Parathyroid adenoma (tissue), 2 donors: ENCODE measurements at regions not wholly inside any gene's neighbourhood (a gene's known extent, or its start where the extent isn't known, plus 50 kb on each side); places are given as distances from the start of the nearest gene placed in this dataset.
"Not testable (repeated sequence)": the region's sequence is repeated elsewhere in the genome, so short reads cannot be mapped to it uniquely, and the experiment has no call there.

Experiments used
- H2AFZ ChIP-seq: fragments of 300-600 bp; sonication (generic); one replicate; pipeline ENCODE4 v1.7.0; 2017; ENCODE audit warnings: antibody characterized with exemption, mild to moderate bottlenecking
- H3K27ac ChIP-seq: fragments of 300-600 bp; sonication (generic); one replicate; pipeline ENCODE4 v1.7.0; 2017
- H3K27me3 ChIP-seq: fragments of 300-600 bp; sonication (generic); one replicate; pipeline ENCODE4 v1.7.0; 2017; ENCODE audit warnings: low read length; ENCODE audit not compliant: control insufficient read depth, insufficient read depth
- H3K36me3 ChIP-seq: fragments of 300-600 bp; sonication (generic); one replicate; pipeline ENCODE4 v1.7.0; 2017; ENCODE audit warnings: low read length; ENCODE audit not compliant: control insufficient read depth, insufficient read depth
- H3K4me1 ChIP-seq: fragments of 300-600 bp; sonication (generic); one replicate; pipeline ENCODE4 v1.7.0; 2017; ENCODE audit warnings: control low read depth
- H3K4me2 ChIP-seq: fragments of 300-600 bp; sonication (generic); one replicate; pipeline ENCODE4 v1.7.0; 2017; ENCODE audit warnings: low read length
- H3K4me3 ChIP-seq: fragments of 300-600 bp; sonication (generic); one replicate; pipeline ENCODE4 v1.7.0; 2017; ENCODE audit warnings: low read depth, low read length
- H3K79me2 ChIP-seq: fragments of 300-600 bp; sonication (generic); one replicate; pipeline ENCODE4 v1.7.0; 2017; ENCODE audit warnings: control low read depth
- H3K9ac ChIP-seq: fragments of 300-600 bp; sonication (generic); one replicate; pipeline ENCODE4 v1.7.0; 2017; ENCODE audit warnings: mild to moderate bottlenecking
- H3K9me3 ChIP-seq: fragments of 300-600 bp; sonication (generic); one replicate; pipeline ENCODE4 v1.7.0; 2017; ENCODE audit warnings: low read length; ENCODE audit not compliant: control insufficient read depth
- TF ChIP-seq, protein P1 (sequence below): fragments of 300-600 bp; sonication (generic); IDR thresholded peaks from one replicate; pipeline ENCODE4 v1.7.0; 2017; ENCODE audit warnings: antibody characterized with exemption, mild to moderate bottlenecking
- donor health status: primary hyperparathyroidism.

DNA sequence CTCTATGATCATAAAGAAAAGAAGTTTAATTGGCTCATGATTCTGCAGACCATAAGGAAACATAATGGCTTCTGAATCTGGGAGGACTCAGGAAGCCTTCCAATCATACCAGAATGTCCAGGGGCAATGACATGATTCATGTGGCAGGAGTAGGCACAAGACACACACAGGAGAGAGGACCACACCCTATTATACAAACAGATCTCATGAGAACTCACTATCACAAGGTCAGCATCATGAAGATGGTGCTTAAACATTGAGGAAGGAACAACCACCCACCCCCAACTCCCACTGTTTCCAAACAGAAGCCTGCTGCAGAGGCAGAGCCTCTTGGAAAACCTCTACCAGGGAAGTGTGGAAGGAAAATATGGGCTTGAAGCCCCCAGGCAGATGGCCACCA, 267.4 kb downstream of the POTED start:
- not testable (repeated sequence) for H2AFZ ChIP-seq, H3K4me3 ChIP-seq, H3K9ac ChIP-seq, H3K36me3 ChIP-seq, H3K9me3 ChIP-seq, H3K4me1 ChIP-seq, H3K27ac ChIP-seq, H3K79me2 ChIP-seq, H3K27me3 ChIP-seq, H3K4me2 ChIP-seq

DNA sequence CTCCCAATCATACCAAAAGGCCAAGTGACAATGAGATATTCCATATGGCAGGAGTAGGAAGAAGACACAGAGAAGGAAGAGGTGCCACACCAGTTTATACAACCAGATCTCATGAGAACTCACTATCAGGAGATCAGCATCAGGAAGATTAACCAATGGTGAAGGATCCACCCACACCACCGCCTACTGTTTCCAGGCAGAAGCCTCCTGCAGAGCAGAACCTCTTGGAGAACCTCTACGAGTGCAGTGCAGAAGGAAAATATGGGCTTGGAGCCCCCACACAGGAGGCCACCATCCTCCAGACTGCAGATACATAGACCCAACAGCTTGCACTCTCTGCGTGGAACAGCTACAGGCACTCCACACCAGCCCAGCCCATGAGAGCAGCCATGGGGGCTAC, 264.4 kb downstream of the POTED start:
- H3K9ac ChIP-seq, H3K36me3 ChIP-seq, H3K4me1 ChIP-seq, H3K4me3 ChIP-seq, H3K79me2 ChIP-seq, H3K4me2 ChIP-seq, H3K27me3 ChIP-seq, H3K27ac ChIP-seq, H2AFZ ChIP-seq, H3K9me3 ChIP-seq: not testable (repeated sequence)

DNA sequence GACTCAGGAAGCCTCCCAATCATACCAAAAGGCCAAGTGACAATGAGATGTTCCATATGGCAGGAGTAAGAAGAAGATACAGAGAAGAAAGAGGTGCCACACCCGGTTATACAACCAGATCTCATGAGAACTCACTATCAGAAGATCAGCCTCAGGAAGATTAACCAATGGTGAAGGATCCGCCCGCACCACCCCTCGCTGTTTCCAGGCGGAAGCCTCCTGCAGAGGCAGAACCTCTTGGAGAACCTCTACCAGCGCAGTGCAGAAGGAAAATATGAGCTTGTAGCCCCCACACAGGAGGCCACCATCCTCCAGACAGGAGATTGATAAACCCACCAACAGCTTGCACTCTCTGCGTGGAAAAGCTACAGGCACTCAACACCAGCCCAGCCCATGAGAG, 245.1 kb downstream of the POTED start:
- TF ChIP-seq, protein P1, sequence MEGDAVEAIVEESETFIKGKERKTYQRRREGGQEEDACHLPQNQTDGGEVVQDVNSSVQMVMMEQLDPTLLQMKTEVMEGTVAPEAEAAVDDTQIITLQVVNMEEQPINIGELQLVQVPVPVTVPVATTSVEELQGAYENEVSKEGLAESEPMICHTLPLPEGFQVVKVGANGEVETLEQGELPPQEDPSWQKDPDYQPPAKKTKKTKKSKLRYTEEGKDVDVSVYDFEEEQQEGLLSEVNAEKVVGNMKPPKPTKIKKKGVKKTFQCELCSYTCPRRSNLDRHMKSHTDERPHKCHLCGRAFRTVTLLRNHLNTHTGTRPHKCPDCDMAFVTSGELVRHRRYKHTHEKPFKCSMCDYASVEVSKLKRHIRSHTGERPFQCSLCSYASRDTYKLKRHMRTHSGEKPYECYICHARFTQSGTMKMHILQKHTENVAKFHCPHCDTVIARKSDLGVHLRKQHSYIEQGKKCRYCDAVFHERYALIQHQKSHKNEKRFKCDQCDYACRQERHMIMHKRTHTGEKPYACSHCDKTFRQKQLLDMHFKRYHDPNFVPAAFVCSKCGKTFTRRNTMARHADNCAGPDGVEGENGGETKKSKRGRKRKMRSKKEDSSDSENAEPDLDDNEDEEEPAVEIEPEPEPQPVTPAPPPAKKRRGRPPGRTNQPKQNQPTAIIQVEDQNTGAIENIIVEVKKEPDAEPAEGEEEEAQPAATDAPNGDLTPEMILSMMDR: no peak
- Histone ChIP-seq H3K36me3 (no peaks in the 10 kb centered on the region), H3K27ac (no peak overlapping the region), H3K4me3 (no peak overlapping the region), H2AFZ (no peak overlapping the region), H3K4me2 (no peak overlapping the region), H3K4me1 (no peaks in the 10 kb centered on the region), H3K27me3 (no peaks in the 10 kb centered on the region), H3K9ac (no peak overlapping the region), H3K79me2 (no peaks in the 10 kb centered on the region), H3K9me3 (no peaks in the 10 kb centered on the region)

DNA sequence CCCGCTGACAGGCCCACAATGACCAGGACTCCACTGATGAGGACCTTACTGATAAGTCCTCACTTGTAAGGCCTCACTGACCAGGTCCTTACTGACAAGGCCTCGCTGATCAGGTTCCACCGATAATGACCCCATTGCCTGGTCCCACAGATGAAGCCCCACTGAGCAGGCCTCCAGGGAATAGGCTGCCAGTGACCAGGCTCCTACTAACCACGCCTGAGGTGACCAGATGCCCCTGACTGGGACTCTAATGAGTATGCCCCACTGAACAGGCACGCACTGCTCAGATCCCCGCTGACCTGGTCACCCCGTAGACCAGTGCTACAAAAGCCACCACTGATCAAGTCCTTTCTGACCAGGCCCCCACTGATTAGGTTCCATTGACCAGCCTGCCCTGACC, 241.2 kb downstream of the POTED start:
- not testable (repeated sequence) for H3K27ac ChIP-seq, H3K36me3 ChIP-seq, H3K9me3 ChIP-seq, H2AFZ ChIP-seq, H3K4me2 ChIP-seq, H3K4me1 ChIP-seq, H3K4me3 ChIP-seq, H3K27me3 ChIP-seq, H3K9ac ChIP-seq, H3K79me2 ChIP-seq

DNA sequence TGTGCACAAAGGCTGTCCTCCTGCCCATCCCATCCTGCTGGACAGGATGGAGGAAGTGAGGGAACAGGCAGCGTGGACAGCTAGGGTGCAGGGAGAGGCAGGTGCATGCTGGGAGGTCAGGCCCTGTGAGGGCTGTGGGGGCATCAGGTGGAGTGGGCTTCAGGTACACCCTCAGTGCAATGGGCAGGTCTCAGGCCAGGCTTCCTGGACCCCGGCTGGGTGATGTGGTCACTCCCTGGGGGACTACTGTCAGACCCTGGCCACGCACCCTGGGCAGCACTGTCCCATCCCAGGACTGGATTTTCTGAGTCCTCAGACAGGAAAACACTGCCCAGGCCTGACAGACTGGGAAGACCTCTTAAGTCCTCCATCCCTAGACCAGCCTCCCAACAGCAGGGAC, 239.9 kb downstream of the POTED start:
- H3K4me1 ChIP-seq, H3K27ac ChIP-seq, H2AFZ ChIP-seq, H3K9ac ChIP-seq, H3K9me3 ChIP-seq, H3K4me3 ChIP-seq, H3K27me3 ChIP-seq, H3K4me2 ChIP-seq, H3K79me2 ChIP-seq, H3K36me3 ChIP-seq: not testable (repeated sequence)

DNA sequence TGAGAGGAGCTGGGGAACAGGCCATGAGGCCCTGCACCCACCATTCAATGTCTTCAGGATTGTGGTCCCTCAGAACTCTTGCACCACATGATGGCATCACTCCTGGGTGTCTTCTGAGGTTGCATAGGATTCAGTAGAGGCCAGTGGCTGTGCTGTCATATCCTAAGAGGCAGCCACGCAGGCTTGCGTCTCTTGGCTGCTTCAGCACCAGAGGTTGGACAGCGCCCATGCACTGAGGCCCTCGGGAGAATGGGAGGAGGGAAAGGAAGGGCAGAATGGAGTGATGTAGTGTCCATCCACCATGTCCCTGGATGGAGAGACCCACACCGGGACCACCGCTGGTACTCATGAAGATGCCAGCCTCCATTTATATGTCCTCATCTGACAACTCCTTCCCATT, 237.1 kb downstream of the POTED start:
- not testable (repeated sequence) for H3K4me1 ChIP-seq, H3K27me3 ChIP-seq, H3K79me2 ChIP-seq, H3K9me3 ChIP-seq, H2AFZ ChIP-seq, H3K4me2 ChIP-seq, H3K4me3 ChIP-seq, H3K36me3 ChIP-seq, H3K9ac ChIP-seq, H3K27ac ChIP-seq

DNA sequence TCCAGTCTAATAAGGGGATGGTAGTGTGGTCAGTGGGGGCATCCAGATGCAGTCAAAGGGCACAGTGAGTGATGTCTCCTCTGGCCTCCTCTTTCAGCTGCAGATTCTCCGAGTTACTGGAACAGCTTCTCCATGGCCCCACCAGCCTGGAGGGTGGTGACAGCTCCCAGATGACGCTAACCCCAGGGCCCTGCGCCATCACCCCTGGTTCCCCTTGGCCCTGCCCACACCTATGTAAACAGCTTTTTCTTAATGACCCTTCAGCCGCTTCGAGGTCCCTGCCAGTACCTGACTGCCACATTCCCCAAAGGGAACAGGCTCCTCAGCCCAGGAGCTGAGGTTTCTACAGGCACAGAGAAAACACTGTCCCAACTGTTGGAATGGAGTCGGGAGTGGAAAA, 235.0 kb downstream of the POTED start:
- H3K4me3 ChIP-seq, H3K79me2 ChIP-seq, H3K27ac ChIP-seq, H3K27me3 ChIP-seq, H2AFZ ChIP-seq, H3K9me3 ChIP-seq, H3K4me2 ChIP-seq, H3K36me3 ChIP-seq, H3K9ac ChIP-seq, H3K4me1 ChIP-seq: not testable (repeated sequence)

DNA sequence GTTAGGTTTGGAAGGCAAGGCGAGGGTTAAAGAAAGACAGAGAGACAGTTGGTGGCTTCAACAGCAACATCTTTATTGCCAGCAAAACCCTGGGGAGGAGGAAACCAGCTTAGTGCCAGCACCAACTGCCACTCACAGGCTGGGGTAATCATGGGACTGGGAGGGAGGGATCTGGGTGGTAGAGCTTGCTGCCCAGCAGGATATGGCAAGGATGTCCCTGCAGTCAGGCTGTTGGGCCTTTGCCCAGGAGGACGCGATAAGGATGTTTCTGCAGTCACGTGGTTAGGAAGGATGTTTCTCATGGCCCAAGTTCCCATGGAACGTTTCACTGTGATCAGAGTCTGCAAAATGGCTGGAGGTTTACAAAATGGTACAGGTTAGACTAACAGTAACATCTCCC, 233.5 kb downstream of the POTED start:
- H3K9ac ChIP-seq, H3K36me3 ChIP-seq, H3K27ac ChIP-seq, H3K4me1 ChIP-seq, H3K79me2 ChIP-seq, H2AFZ ChIP-seq, H3K4me2 ChIP-seq, H3K27me3 ChIP-seq, H3K4me3 ChIP-seq, H3K9me3 ChIP-seq: not testable (repeated sequence)

DNA sequence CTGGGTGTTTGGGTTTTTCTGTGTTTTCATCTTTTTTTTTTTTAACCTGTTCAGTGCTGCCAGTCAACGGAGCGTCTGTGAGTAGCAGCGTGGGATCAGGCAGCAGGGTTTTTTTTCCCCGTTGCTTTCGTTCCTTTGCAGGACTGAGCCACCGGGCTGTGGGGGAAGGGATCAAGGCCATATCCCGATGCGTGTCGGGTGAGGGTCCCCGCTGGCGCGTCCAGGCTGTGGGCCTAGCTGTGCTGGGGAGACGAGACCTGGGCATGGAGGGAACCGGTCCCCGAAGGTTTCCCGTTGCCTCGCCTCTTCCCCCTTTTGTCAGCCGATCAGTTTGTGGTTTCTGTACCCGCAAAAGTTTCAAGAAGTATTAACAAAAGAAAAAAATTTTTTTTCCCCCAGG, 218.1 kb downstream of the POTED start:
- H3K4me3 ChIP-seq, H3K79me2 ChIP-seq, H3K4me2 ChIP-seq, H3K36me3 ChIP-seq, H3K9ac ChIP-seq, H3K9me3 ChIP-seq, H3K27ac ChIP-seq, H3K4me1 ChIP-seq, H2AFZ ChIP-seq, H3K27me3 ChIP-seq: not testable (repeated sequence)
